Fibroblast of the conjunctiva (primary cell): ENCODE measurements at regions not wholly inside any gene's neighbourhood (a gene's known extent, or its start where the extent isn't known, plus 50 kb on each side); places are given as distances from the start of the nearest gene placed in this dataset.
"Not testable (repeated sequence)": the region's sequence is repeated elsewhere in the genome, so short reads cannot be mapped to it uniquely, and the experiment has no call there.

Source experiments
- DNase-seq: peaks from one replicate; pipeline ENCODE4 v3.0.0-alpha.2; 2010; ENCODE audit warnings: low read depth

DNA sequence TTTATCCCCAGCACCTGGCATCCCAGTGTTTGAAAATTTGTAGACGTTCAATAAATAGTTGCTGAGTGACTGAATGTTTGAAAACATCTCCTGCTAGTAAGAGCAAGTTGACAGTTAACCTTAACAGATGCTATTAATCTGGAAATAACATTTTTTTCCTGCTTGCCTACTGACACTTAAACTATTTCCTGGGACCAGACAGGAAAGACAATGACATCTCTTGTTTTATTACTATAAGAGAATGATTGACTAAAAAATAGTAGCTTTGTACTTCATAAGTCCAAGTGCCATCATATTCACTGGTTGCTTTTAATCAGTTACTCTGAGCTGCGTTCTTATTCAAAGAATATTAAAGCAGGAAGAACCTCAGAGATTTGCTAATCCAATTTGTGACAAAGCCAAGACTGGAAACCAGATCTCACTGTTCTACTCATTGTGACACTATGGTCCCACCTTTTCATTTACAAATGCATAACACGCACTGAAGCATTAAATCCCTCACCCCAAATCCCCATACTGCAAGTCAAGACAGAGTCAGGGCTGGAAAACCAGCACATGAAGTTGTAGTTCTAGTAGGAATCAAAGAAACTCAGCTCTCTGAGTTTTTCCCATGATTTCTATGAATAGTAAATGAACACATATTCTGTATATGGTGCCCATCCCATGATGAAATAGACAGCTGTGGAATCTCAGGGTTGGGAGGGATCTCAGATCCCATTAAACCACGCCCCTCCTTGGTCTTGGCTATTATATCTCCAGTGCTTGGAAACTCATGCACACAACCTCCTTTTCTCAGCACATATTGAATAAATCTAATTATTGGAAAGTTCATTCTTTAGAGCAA is 212.7 kb upstream of the P2RY1 start:
- no peak for DNase-seq

DNA sequence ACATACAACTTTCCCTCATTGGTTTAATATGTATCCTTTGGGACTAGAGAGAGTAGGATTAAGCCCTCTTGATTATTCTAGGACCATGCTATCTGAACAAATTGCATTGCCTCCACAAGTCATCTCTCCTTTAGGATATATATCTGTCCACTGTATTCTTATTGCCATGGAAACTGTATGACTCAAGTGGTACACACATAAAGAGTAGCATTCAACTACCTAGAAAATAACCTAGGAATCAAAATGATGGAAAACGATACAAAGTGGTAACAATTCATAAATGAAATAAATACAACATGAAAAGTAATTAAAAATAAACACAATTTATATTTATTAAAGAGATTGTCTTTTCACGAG is 212.1 kb upstream of the P2RY1 start:
- no peak for DNase-seq

DNA sequence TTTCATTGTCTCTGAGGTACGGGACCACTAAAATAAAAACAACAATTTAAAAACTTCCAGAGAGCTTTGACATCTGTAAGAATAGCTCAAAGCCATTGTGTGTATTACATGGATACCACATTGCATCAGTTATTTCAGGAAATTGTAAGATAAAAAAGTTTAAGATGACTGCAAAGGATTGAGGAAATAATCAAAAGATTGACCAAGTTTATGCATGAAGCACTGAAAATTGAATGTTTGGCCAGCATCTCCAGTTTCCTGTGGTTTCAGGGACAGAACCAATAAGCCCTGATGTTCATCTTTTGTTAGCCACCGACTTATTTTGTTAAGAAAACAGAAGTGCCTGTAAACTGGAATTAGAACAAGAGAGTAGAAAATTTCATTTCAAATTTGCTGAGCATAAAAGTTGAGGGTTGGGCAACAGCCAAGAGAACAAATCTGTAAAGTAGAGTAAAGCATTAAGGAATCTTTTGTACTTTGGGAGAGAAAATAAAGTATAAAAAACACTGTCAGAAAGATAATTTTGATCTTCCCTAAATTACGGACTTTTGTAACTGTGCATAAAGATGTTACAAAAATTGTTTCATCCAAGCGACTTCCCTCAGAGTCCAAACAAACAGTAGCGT is 211.5 kb upstream of the P2RY1 start:
- no peak for DNase-seq

DNA sequence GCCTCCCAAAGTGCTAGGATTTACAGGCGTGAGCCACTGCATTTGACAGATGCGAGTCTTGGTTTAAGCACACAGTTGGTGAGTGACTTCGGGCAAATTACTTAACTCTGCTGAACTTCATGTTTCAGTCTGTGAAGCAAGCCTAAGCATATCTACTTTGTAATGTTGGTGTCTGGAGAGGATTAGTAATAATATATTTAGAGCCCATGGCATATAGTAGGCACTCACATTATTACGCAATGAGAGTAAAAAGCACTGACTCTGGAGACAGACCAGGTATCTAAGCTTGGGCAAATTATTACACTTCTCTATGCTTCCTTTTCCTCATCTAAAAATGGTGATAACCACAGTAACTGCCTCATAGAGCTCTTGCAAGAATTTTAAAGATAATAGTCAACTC is 208.7 kb upstream of the P2RY1 start:
- no peak for DNase-seq

DNA sequence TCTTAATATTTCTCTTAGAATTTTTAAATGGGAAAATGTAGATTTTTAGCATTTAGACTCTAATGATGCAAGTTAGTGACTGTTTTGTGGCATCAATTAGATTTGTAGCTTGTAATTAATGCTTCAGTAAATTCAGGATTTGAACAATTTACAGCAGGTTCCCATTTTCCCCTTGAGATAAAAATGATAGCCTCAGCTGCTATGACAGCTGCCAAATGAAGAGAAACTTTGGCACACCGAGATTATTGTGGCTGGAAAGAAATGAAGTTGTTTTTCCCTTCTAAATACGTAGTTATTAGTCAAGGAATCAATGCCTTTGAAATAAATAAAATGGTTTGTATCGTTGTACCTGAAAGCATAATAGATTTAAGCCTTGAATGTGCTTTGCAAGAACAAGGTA is 206.4 kb upstream of the P2RY1 start:
- DNase-seq = no peak

DNA sequence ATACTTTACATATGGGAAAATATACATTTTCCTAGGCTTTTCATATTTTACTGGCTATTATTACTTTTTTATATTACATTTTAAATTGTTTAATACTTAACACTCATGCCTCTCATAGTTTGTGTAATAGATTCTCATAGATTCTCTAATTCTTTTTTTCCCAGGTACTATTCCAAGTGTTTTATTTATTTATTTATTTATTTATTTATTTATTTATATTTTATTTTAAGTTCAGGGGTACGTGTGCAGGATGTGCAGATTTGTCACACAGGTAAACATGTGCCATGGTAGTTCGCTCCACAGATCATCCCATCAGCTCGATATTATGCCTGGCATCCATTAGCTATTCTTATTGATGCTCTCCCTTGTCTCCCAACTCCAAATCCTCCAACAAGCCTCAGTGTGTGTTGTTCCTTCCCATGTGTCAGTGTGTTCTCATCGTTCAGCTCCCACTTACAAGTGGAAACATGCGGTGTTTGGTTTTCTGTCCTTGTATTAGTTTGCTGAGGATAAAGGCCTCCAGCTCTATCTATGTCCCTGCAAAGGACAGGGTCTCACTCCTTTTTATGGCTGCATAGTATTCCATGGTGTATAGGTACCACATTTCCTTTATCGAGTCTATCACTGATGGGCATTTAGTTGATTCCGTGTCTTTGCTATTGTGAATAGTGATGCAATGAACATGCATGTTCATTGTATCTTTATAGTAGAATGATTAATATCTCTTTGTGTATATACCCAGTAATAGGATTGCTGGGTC is 205.4 kb upstream of the P2RY1 start:
- no peak for DNase-seq

DNA sequence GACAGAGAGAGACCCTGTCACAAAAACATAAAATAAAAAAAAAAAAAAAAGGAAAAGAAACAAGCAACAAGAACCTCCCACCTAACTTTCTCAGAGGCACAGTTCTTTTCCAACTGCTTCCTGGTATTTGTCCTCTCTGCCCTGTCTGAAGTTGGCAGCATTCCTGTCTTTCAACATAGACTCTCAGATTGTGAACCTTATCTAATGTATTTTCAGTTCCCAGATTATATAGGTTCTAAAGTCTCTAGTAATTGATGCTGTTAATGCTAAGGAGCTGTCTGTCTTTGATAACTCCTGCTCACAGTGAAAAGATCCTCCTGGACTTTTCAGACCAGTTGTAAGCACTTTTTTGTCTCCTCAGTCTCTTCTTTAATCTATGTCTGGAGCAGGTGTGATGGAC is 199.5 kb upstream of the P2RY1 start:
- DNase-seq = no peak

DNA sequence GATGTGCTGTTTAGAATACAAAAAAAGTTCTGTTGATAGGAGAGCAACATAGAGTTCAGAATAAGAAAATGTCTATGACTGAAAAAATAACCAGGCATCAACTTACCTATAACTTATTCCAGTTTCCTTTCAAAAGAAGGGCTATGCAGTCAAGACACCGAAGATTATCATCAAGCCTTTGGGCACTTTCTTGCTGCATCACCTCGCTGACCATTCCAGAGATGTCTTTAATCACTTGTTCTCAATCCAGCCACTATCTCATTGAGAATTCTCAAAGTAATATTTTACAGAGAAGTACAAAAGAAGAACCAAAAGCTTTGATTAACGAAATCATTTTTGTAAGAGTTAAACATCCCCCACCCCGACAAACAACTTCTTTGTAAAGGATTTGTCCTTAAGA is 198.3 kb upstream of the P2RY1 start:
- no peak for DNase-seq

DNA sequence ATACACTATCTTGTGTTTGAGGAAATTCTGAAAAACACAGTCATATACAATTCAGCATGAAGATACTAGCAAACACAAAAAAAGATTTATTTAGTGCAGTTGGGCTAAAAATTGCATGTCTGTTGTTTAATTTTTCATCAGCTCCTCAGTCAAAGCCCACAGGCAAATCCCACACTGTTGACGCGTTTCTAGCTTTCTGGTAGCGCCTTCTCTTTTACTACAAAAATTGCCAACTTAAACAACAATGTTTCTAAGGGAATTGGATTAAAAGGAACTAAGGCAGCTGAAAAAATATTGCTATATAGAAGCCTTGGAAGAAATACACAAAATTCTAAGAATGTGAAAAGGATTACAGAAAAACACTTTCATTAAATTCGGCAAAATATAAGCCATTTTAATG is 196.7 kb upstream of the P2RY1 start:
- DNase-seq = no peak

DNA sequence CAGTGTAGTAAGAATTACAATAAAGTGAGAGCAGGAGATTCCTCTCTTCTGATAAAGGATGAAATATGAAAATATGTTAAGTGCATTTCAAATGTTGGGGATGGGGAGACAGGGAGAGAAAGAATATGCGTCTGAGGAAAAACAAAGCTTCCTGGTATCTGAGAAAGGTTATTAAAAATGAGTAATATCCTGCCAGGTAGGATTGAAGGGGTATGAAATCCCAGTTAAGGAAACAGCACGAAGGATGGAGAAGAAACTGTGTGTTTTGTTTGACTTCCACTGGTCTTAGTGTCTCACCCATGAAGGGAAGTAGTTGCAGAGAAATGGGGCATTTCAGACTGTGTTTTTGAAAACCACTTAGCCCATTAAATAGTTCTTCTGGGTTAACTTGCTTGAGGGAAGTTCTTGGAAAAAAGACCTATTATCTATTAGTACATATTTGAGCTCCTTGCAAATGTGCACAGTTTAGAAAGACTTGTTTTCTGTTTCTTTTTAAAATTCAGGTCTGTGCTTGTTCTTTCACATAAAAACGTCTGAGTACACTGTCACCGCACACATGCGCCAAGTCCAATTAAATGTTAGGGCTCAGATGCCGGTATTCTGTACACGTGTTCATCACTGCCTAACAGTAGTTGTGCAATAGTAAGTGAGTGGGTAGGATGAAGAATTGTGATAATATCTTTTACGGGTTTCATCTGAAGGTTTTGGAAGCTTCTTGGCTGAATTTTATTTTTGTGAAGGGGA is 196.1 kb upstream of the P2RY1 start:
- peak; percentile 29 for DNase-seq

DNA sequence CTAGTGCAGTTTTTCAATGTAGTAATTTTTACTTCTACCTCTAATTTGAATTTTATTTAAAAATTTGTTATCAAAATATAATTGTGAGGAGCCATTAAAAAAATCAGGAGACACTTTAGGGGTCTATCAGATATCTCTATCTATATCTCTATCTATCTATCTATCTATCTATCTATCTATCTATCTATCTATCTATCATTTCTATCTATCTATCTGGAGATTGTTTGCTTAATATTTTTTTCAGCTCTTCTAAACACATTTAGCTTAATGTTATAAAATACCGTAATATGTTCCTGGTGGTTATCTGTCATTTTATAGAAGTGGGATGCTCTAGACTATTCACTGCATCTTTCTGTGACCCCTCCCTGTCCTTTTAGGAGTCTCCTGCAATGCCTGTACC is 193.7 kb upstream of the P2RY1 start:
- no peak for DNase-seq

DNA sequence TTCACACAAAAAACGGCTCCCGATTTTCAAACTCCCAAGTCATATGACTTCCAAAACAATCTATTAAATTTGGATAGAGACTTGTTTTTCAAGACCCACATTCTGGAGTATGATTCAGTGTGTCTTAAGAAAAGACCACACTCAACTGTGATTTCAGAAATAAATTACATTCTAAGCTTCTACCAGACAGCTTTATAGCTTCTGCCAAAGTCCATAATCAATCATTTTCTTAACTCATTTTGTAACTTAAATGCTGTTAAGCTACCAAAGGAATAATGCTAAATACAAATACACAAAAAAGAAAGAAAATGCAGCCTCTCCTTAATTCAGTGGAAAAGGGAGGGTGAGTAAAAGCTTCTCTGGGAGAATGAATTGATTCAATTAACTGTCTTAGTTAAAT is 192.3 kb upstream of the P2RY1 start:
- no peak for DNase-seq

DNA sequence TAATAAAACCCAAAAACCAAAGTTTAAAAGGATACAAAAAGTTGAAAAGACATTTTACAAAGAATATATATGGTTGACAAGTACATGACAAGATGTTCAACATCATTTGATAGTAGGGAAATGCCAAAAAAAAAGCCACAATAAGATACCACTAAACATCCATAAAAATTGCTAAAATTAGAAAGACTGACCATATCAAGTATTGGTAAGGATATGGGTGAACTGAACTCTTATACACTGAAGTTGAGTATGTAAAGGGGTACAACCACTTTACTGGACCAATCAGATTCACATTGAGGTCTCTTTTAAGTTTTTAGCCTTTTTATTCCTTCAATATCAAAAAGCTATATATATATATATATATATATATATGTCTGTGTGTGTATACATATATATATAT is 190.5 kb upstream of the P2RY1 start:
- DNase-seq = no peak

DNA sequence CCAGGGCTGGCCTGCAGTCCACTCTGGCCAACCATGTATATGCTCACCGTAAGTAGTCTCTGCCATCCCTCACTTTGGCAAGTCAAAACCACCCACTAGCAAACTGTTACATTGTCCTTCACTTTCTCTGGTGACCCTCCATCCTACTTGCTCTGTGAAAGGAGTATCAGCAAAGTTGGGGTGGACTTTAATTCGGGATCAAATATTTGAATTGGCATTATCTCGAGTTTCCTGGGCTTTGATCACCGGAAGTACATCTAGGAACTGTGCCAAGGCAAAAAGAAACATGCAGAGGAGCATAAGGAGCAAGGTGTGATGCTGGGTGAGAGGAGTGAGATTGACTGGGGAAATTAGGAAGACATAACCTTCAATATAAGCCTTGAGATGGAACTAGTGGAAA is 188.9 kb upstream of the P2RY1 start:
- no peak for DNase-seq

DNA sequence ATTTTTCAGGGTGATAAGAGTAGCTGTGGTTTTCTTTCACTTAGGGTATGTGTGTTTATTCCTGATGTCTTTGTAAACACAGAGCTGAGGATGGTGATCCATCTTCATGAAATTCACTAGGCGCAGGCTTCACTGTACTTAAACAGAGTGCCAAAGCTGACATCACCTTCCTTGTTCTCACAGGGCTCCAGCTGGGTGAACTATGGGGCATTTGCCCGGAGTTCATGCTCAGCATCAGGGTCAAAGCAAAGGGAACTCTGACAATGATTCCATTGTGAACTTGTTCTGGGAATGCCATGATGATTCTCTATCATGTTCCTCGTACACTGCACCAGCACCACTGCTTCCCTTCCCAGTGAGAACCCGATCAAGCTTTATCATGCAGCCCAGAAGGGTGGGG is 184.8 kb upstream of the P2RY1 start:
- no peak for DNase-seq

DNA sequence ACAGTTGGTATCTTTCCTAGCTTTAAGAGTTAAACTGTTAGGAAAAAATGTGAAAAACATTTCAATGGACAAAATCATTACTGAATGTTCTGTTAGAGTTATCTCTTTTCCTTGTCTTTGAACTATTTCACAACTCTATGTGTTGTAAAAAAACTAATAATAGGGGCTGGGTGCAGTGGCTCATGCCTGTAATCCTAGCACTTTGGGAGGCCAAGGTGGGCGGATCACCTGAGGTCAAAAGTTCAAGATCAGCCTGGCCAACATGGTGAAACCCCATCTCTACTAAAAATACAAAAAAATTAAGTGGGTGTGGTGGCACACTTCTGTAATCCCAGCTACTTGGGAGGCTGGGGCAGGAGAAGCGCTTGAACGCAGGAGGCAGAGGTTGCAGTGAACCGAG is 184.0 kb upstream of the P2RY1 start:
- DNase-seq = not testable (repeated sequence)

DNA sequence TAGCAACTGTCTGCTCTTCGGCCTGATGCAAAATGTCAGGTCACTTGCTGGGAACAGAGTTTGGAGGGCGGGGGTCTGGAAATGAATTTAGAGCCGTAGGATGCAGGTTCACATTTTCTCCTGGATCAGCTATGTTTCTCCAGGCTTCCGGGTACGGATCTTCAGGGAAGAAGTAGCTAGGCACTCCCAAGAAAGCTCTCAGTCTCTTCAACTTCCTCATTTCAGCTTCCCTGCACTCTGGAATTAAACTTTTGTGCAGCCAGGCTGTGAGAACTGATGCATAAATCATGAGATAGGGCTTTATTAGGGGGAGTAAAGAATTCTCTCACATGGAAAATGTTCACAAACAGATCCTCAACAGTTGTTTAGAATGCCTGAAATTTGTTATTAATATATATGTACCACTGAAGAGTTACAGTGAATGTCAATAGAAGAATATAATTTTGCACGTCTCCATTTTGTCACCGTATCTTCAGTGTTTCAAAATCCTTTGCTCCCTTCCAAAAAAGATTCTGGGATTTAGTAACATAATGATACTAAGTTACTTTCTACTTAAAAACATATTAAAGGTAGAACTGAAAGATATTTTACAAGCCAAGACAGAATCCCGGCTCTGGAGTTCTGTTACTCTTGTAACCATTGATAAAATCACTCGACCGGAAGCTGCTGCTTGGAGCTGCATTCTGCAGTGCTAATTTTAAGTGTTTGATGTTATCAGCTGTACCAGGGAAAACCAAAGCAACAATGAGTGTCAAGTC is 178.5 kb upstream of the P2RY1 start:
- no peak for DNase-seq

DNA sequence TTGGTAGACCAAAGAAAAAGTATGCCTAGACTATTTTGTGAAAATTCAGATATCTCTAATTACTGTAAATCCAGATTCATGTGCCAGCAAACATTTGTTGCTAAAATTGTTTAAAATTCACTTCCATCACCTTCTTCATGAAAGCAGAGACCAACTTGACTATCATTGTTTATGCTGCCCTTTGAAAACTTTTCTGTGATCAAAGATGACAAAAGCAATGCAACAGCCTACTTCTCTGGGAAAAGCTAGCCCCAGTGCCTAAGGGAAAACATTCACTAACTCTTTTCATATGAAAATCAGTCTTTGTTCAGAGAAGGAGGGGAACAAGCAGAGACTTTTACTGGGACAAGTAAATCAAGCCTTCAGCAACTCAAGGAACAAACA is 178.0 kb upstream of the P2RY1 start:
- DNase-seq = no peak

DNA sequence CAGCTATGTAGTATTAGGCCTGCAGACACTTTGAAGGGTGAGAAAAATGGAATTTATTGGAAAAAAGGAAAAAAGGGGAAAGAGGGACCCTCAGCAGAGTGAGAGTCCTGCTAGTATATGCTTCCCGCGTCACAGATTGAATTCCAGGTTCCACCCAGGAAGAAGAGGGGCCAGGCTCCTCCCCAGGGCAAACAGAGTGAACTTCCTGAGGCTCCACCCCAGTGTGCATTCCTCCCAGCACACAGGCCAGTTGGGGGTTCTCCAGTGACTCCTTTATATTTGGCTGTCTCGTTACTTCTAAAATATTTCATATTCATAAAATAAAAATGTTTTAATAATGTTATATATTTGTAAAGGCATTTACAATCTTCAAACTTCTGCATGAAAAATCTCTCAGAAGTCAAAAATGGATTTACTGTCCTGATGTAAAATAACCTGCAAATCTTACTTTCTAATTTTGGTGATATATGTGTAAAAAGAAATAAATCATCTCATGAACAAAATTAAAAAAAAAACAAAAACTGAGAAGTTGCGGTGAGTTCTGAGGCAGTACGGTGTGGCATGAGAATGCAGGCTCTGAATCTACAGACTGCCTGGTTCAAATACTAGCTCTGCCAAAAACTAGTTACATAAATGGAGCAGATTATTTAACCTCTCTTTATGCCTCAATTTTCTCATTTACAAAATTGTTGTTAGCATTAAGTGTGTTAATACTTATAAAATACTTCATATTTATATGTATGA is 175.8 kb upstream of the P2RY1 start:
- no peak for DNase-seq

DNA sequence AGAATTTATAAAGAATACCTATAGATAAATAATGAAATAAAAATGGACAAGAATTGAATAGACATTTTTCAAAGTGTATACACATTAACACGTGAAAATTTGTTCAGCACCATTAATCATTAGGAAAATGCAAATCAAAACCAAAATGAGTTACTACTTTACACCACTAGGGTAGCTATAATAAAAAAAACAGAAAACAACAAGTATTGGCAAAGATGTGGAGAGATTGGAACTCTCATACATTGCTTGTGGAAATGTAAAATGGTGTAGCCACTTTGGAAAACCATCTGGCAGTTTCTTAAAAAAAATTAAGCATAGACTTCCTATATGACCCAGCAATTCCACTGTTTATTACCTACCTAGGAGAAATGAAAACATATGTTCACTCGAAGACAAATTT is 172.8 kb upstream of the P2RY1 start:
- no peak for DNase-seq

DNA sequence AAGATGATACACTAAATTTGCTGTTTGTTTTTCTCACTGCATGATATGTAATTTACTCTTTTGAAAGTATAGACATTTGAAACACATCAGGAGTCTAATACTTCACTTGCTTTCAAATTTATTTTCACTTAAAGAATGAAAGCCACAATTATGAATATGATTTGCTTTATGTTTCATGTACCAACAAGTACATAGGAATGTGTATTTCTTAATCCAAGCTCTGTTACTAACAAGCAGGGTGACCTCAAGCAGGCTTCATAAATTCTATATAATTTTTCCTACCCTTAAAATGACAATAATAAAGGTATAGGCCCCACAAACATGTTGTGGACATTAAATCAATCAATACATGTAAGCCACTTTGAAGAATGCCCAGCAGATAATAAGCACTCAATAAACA is 170.2 kb upstream of the P2RY1 start:
- no peak for DNase-seq
